ENCODE measurements at regions not wholly inside any gene's neighbourhood (a gene's known extent, or its start where the extent isn't known, plus 50 kb on each side); places are given as distances from the start of the nearest gene placed in this dataset.

- Mint-ChIP-seq H3K27ac (no peak overlapping the region), H3K4me3 (no peak overlapping the region), H3K36me3 (ENCODE audit: low read depth) (no peaks in the 10 kb centered on the region), H3K4me1 (ENCODE audit: low read depth) (no peaks in the 10 kb centered on the region), H3K27me3 (no peaks in the 10 kb centered on the region), H3K9me3 (peaks cover 10% of the 10 kb centered on the region)
- DNase-seq (no peak), ATAC-seq (no peak)
- ChIA-PET POLR2A (no interaction called here), CTCF (no interaction called here)
- intact Hi-C loops (cut with micrococcal nuclease), result no loop called here
- no peak for TF ChIP-seq CTCF (IDR thresholded peaks at IDR 0.05)
These were observed 806.3 kb downstream of the PDHA2 start for GRCh38 chr4:96646146-96646545.

GRCh38 chr4:96649536-96649935 is 809.6 kb downstream of the PDHA2 start:
- ATAC-seq, result no peak
- Mint-ChIP-seq H3K9me3 (peaks cover 8% of the 10 kb centered on the region), H3K4me1 (ENCODE audit: low read depth) (no peaks in the 10 kb centered on the region), H3K36me3 (ENCODE audit: low read depth) (no peaks in the 10 kb centered on the region), H3K4me3 (no peak overlapping the region), H3K27me3 (no peaks in the 10 kb centered on the region), H3K27ac (no peak overlapping the region)
- TF ChIP-seq CTCF (IDR thresholded peaks at IDR 0.05), result no peak
- intact Hi-C loops (cut with micrococcal nuclease), result no loop called here
- no peak for DNase-seq
- POLR2A ChIA-PET, result no interaction called here
- CTCF ChIA-PET, result no interaction called here

GRCh38 chr4:96652158-96652557 is 812.3 kb downstream of the PDHA2 start:
- CTCF ChIA-PET, result no interaction called here
- Mint-ChIP-seq H3K9me3 (peaks cover 6% of the 10 kb centered on the region), H3K27ac (no peak overlapping the region), H3K4me3 (no peak overlapping the region), H3K27me3 (no peaks in the 10 kb centered on the region), H3K4me1 (ENCODE audit: low read depth) (no peaks in the 10 kb centered on the region), H3K36me3 (ENCODE audit: low read depth) (no peaks in the 10 kb centered on the region)
- intact Hi-C loops (cut with micrococcal nuclease), result no loop called here
- DNase-seq (no peak), ATAC-seq (no peak)
- POLR2A ChIA-PET, result no interaction called here
- no peak for TF ChIP-seq CTCF (IDR thresholded peaks at IDR 0.05)

- DNase-seq, result no peak
- peaks cover 3% of the 10 kb centered on the region for H3K9me3 Mint-ChIP-seq
- TF ChIP-seq CTCF (IDR thresholded peaks at IDR 0.05), result no peak
- no peak for ATAC-seq
- no peaks in the 10 kb centered on the region for H3K36me3 Mint-ChIP-seq (ENCODE audit: low read depth)
- ChIA-PET CTCF (no interaction called here), POLR2A (no interaction called here)
- H3K4me1 Mint-ChIP-seq (ENCODE audit: low read depth), result no peaks in the 10 kb centered on the region
- no peak overlapping the region for H3K27ac Mint-ChIP-seq
- intact Hi-C loops (cut with micrococcal nuclease), result no loop called here
- no peak overlapping the region for H3K4me3 Mint-ChIP-seq
- no peaks in the 10 kb centered on the region for H3K27me3 Mint-ChIP-seq
These were observed 812.9 kb downstream of the PDHA2 start for GRCh38 chr4:96652821-96653220.

GRCh38 chr4:96654045-96654444 is 814.2 kb downstream of the PDHA2 start:
- ChIA-PET CTCF (no interaction called here), POLR2A (no interaction called here)
- Mint-ChIP-seq H3K9me3 (peaks cover 3% of the 10 kb centered on the region), H3K27me3 (no peaks in the 10 kb centered on the region), H3K4me3 (no peak overlapping the region), H3K27ac (no peak overlapping the region), H3K36me3 (ENCODE audit: low read depth) (no peaks in the 10 kb centered on the region), H3K4me1 (ENCODE audit: low read depth) (no peaks in the 10 kb centered on the region)
- ATAC-seq (no peak), DNase-seq (no peak)
- TF ChIP-seq CTCF (IDR thresholded peaks at IDR 0.05), result no peak
- intact Hi-C loops (cut with micrococcal nuclease), result no loop called here
